Dendritic cell treated with granulocyte-macrophage colony-stimulating factor and Interleukin-4, amounts not matched to agents 40 ng/mL and 50 ng/mL, for 4 days (primary cell): ENCODE measurements at regions not wholly inside any gene's neighbourhood (a gene's known extent, or its start where the extent isn't known, plus 50 kb on each side); places are given as distances from the start of the nearest gene placed in this dataset.

Experiments used
- H3K27ac Mint-ChIP-seq: one replicate; pipeline ENCODE4 v1.8.0; 2022; ENCODE audit warnings: mild to moderate bottlenecking, mixed read lengths
- H3K27me3 Mint-ChIP-seq: one replicate; pipeline ENCODE4 v1.8.0; 2022; ENCODE audit warnings: mild to moderate bottlenecking, mixed read lengths
- H3K36me3 Mint-ChIP-seq: one replicate; pipeline ENCODE4 v1.8.0; 2022; ENCODE audit warnings: low read depth, mixed read lengths
- H3K4me1 Mint-ChIP-seq: one replicate; pipeline ENCODE4 v1.8.0; 2022; ENCODE audit warnings: low read depth, mixed read lengths
- H3K4me3 Mint-ChIP-seq: one replicate; pipeline ENCODE4 v1.8.0; 2022; ENCODE audit warnings: mild to moderate bottlenecking, moderate library complexity, mixed read lengths
- H3K9me3 Mint-ChIP-seq: one replicate; pipeline ENCODE4 v1.8.0; 2022; ENCODE audit warnings: mixed read lengths
- intact Hi-C: fragments of 100-400 bp; cut with micrococcal nuclease; formaldehyde crosslinking; loops from one replicate; pipeline ENCODE4 v1.15.0; 2022

DNA sequence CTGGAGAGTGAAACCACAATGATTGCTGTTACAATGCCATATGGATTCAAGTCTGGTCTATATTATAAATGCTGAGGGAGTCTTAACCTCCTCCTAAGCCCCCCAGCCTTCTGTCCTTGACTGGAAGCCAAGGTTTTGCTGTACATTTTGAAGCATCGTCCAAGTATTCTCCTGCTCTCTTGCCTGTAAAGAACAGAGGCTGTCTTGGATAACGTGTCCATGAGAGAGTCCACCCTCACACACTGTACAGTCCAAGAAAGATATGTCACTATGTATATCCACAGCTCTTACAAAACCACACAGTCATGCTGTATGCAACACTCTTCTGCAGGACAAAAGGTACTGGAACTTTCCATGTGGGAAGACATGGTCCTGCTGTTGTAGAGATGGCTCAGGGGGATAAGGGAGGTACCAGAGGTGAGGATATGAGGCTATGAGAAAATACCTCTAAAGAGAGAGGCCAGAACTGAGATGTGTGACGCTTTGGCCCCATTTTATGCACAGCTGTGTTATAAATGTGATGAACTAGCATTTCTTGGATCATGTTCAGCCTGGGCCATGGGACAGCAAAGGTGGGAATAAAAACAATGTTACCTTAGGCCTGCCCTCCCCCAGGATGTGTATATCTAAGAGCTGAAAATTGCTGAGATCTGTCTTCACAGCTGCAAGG is 678.6 kb downstream of the IQCM start:
- Mint-ChIP-seq H3K9me3 (peaks cover 22% of the 10 kb centered on the region), H3K27ac (no peak overlapping the region), H3K4me3 (no peak overlapping the region), H3K4me1 (no peaks in the 10 kb centered on the region), H3K36me3 (no peaks in the 10 kb centered on the region), H3K27me3 (no peaks in the 10 kb centered on the region)
- intact Hi-C loops: no loop called here

DNA sequence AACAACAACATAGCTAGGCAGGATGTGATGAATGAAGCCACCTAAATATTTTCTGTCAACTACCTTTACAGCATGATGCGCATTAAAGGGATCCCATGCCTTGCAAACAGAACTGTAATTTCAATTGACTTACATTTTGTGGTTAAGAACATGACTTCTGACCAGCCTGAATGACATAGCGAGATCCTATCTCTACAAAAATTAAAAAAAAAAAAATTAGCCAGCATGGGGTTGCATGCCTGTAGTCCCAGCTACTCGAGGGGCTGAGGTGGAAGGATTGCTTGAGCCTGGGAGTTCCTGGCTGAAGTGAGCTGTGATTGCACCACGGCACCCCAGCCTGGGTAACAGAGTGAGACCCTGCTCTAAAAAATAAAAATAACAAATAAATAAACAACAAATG is 680.6 kb downstream of the IQCM start:
- H3K36me3 Mint-ChIP-seq: no peaks in the 10 kb centered on the region
- no peak overlapping the region for H3K27ac Mint-ChIP-seq
- H3K4me1 Mint-ChIP-seq: no peaks in the 10 kb centered on the region
- no peak overlapping the region for H3K4me3 Mint-ChIP-seq
- intact Hi-C loops: no loop called here
- peaks cover 23% of the 10 kb centered on the region for H3K9me3 Mint-ChIP-seq
- no peaks in the 10 kb centered on the region for H3K27me3 Mint-ChIP-seq

DNA sequence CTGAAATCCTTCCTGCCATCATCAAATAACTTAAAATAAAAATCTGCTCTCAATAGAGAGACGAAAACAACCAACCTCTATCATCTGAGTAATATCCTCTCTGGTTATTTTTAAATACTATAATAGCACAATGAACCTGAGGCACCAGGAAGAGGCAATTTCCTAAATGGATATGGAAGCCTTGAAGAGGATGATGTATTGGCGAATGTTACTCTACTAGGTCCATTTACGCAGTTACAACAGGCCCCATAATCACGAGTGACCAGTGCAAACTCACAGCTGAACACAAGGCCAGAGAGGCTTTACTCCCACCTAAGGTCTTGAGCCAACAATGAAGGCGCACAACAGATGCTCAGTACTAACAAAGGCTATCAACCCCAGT is 678.8 kb upstream of the NR3C2 start:
- H3K36me3 Mint-ChIP-seq: no peaks in the 10 kb centered on the region
- no peak overlapping the region for H3K4me3 Mint-ChIP-seq
- H3K27me3 Mint-ChIP-seq: no peaks in the 10 kb centered on the region
- H3K27ac Mint-ChIP-seq: no peak overlapping the region
- intact Hi-C loops: no loop called here
- H3K4me1 Mint-ChIP-seq: no peaks in the 10 kb centered on the region
- H3K9me3 Mint-ChIP-seq: no peaks in the 10 kb centered on the region

DNA sequence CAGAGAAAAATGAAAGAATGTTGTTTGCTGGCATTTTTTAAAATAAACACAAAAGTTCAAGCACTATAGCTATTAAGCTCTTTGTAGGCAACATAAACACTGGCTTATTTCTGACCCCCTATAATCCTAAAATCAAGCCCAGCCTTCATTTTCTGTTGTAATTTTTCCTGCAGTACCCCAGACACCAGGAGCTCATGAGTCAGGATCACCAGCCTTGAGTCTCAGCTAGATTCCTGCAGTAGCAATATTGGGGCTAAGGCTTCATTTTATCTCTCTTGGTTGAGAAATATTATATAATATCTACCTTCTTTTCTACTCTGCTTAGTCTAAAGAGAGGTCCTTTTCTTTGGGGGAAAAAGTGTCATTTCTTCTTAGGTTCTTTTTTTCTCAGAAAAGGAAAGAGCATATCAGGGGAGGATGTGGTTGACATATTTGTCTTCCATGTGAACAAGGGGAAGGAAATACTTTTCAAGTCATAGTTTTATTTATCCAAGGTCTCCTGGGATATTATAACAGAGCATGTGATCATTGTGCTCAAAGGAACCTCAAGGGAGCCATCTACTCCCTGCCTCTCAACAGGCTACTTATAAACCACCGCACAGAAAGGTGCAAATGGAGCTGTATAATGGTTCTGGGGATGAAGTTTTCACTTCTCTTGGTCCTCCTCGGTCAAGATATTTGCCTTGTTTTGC is 678.3 kb upstream of the NR3C2 start:
- no peaks in the 10 kb centered on the region for H3K27me3 Mint-ChIP-seq
- no peaks in the 10 kb centered on the region for H3K4me1 Mint-ChIP-seq
- no peak overlapping the region for H3K27ac Mint-ChIP-seq
- H3K36me3 Mint-ChIP-seq: no peaks in the 10 kb centered on the region
- intact Hi-C loops: no loop called here
- no peaks in the 10 kb centered on the region for H3K9me3 Mint-ChIP-seq
- no peak overlapping the region for H3K4me3 Mint-ChIP-seq

DNA sequence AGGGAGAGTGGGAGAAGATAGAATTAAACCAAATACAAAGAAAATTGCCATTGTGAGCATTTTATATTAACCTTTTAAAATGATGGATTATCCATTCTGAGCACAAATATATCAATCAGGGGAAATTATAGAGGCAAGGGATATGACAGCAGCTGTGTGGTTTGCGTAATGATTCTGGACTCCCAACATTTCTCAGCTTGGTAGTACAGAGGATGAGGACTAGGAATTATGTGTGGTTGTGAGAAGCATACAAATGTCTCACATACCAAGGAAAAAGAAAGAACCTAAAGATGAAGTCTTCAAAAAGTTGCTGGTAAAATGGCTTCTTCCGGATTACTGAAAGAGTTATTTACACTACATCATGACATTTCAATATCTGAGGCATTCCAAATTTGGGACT is 674.6 kb upstream of the NR3C2 start:
- Mint-ChIP-seq H3K36me3 (no peaks in the 10 kb centered on the region), H3K9me3 (no peaks in the 10 kb centered on the region), H3K4me3 (no peak overlapping the region), H3K27me3 (no peaks in the 10 kb centered on the region), H3K27ac (no peak overlapping the region), H3K4me1 (no peaks in the 10 kb centered on the region)
- intact Hi-C loops: no loop called here

DNA sequence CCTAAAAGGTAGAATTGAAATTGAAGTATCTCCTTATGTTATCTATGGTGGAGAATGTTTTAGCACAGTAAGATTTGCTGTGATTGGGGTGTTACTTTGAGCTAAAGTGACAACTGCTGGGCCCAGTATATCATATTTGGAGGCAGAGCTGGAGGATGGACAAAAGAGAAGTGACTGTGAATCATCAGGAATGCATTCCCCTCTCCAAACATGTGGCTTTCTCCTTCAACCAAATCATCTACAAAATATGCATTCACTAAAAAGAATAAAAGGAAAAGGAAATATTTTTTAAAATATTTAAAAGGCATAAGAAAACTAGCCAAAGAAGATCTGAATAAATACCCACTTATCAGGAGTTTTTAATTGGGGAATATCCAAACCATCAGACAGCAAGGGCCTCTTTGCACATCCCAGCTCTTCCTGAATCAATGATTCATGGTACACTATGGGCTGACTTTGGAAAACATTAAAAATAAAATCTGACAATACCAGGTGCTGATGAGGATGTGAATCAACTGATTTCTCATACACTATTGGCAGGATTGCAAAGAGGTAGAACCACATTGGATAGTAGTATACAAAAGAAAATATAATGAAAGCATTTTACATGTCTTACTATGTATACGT is 671.7 kb upstream of the NR3C2 start:
- H3K4me1 Mint-ChIP-seq: no peaks in the 10 kb centered on the region
- intact Hi-C loops: no loop called here
- H3K9me3 Mint-ChIP-seq: no peaks in the 10 kb centered on the region
- no peaks in the 10 kb centered on the region for H3K36me3 Mint-ChIP-seq
- H3K27me3 Mint-ChIP-seq: no peaks in the 10 kb centered on the region
- no peak overlapping the region for H3K27ac Mint-ChIP-seq
- no peak overlapping the region for H3K4me3 Mint-ChIP-seq

DNA sequence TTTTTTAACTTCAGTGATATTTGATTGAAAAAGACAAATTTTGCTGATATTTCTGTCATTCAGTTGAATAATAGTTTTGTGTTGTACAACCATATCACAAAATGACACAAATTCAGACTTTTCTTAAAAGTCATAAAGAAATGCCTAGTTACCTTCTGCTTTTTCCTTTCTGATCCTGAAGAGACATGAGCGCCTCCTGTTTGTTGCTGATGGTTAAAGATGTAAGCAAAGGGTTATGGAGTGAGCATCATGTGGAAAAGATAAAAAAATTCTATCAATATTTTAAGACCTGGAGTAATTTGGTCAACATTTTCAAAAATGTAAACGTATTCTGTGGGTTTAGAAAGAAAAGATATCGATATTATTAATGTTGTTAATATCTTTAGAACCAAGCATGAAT is 669.9 kb upstream of the NR3C2 start:
- Mint-ChIP-seq H3K9me3 (no peaks in the 10 kb centered on the region), H3K4me3 (no peak overlapping the region), H3K4me1 (no peaks in the 10 kb centered on the region), H3K27ac (no peak overlapping the region), H3K27me3 (no peaks in the 10 kb centered on the region), H3K36me3 (no peaks in the 10 kb centered on the region)
- intact Hi-C loops: no loop called here

DNA sequence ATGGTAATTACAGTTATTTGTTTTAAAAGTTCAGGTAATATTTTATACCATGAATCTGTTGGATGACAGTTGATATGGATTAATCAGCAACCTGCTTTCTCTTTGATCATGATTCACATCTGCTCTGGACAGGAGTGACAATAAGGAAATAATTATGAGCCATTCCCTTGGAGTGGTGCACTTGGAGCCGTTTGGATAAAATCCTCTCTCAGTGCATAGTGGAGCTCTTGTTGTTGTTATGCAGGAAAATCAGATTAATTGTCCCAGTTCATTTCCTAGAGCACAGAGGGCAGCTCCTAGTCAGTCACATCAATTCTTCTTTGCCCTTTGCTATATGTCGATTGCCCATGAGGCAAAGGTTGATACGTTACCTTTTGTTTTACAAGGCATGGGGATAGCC is 668.3 kb upstream of the NR3C2 start:
- H3K27ac Mint-ChIP-seq: no peak overlapping the region
- H3K36me3 Mint-ChIP-seq: no peaks in the 10 kb centered on the region
- H3K4me1 Mint-ChIP-seq: no peaks in the 10 kb centered on the region
- no peaks in the 10 kb centered on the region for H3K27me3 Mint-ChIP-seq
- intact Hi-C loops: no loop called here
- H3K4me3 Mint-ChIP-seq: no peak overlapping the region
- H3K9me3 Mint-ChIP-seq: no peaks in the 10 kb centered on the region

DNA sequence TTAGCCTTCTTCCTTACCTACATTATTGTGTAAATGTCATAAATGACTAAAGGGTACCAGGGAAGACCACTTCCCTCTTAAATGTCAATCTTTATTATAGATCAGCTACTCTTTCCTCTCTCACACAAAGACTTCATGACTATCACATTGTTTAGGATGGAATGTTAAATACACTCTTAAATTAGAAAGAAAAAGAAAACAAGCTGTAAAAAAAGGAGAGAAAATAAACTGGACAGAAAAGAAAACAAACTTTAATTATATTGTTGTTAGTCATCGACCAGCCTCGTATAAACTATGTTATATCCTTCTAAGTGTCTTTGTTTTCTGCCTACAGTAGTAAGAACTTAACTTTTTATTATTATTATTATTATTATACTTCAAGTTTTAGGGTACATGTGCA is 666.4 kb upstream of the NR3C2 start:
- Mint-ChIP-seq H3K27me3 (no peaks in the 10 kb centered on the region), H3K27ac (no peak overlapping the region), H3K4me1 (no peaks in the 10 kb centered on the region), H3K36me3 (no peaks in the 10 kb centered on the region), H3K4me3 (no peak overlapping the region), H3K9me3 (no peaks in the 10 kb centered on the region)
- intact Hi-C loops: no loop called here

DNA sequence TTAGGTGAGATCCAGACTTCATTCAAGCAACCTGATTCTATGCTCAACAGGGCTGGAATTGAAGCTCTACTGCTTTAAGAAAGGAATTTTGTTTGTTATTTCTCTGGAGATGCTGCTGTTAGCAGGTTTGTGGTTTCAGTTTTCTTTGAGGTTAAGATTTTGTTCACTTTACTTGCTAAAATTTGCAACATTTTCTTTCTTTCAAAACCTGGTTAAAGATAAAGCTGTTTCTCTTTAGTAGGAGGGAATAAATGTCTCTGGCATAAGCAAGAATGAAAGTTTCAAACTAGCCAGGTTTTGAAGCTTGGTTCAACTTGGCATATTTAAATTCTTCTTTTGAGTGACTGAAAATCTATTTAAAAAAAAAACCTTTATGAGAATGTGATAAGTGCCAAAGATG is 660.6 kb upstream of the NR3C2 start:
- Mint-ChIP-seq H3K4me1 (no peaks in the 10 kb centered on the region), H3K4me3 (no peak overlapping the region), H3K27ac (no peak overlapping the region), H3K27me3 (no peaks in the 10 kb centered on the region), H3K9me3 (peaks cover 24% of the 10 kb centered on the region), H3K36me3 (no peaks in the 10 kb centered on the region)
- intact Hi-C loops: no loop called here

DNA sequence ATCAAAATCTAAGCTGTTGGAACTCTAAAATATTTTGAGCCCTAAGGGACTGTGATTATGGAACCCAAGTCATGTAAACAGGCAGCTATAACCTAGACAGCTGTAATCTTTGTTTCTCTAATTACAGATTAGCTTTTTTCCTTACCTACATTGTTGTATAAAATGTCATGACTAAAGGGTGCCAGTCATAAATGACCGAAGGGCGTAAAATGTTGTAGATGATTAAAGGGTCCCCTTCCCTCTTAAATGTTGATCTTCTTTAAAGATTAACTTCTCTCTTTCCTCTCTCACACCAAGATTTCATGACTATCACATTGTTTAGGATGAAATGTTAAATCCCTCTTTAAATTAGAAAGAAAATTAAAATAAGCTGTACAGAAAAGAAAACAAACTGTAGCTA is 659.4 kb upstream of the NR3C2 start:
- no peaks in the 10 kb centered on the region for H3K4me1 Mint-ChIP-seq
- H3K27ac Mint-ChIP-seq: no peak overlapping the region
- no peak overlapping the region for H3K4me3 Mint-ChIP-seq
- intact Hi-C loops: no loop called here
- no peaks in the 10 kb centered on the region for H3K27me3 Mint-ChIP-seq
- H3K36me3 Mint-ChIP-seq: no peaks in the 10 kb centered on the region
- H3K9me3 Mint-ChIP-seq: peaks cover 33% of the 10 kb centered on the region

DNA sequence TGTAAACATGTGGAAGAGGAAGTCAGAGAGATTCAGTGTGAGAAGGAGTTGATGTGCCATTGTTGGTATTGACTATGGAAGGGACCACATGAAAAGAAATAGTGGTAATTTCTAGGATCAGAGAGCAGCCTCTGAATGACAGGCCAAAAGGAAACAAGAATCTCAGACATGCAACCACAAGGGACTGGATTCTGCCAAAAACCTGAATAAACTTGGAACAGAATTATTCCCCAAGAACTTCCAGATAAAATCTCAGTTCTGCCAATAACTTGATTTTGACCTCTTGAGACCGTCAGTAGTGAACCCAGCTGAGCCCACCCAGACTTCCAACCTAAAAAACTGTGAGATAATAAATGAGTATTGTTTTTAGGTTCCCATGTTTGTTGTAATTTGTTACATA is 653.6 kb upstream of the NR3C2 start:
- no peaks in the 10 kb centered on the region for H3K27me3 Mint-ChIP-seq
- no peaks in the 10 kb centered on the region for H3K4me1 Mint-ChIP-seq
- H3K27ac Mint-ChIP-seq: no peak overlapping the region
- H3K4me3 Mint-ChIP-seq: no peak overlapping the region
- no peaks in the 10 kb centered on the region for H3K36me3 Mint-ChIP-seq
- intact Hi-C loops: no loop called here
- H3K9me3 Mint-ChIP-seq: peaks cover 72% of the 10 kb centered on the region

DNA sequence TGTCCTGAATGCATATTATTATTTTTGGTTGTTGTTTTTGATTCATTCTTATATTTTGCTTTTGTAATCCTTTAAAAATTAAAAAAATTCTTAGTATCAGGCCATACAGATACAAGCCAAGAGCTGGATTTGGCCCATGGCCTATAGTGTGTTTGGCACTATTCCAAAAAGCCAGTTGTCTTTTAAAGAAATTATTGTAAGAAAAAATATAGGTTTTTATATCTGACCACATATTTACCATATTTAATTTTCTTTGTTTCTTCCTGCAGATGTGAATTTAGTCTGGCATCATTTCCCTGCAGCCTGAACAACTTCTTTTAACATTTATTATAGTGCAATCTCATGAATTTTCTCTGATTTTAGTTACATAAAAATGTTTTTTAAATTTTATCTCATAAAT is 652.8 kb upstream of the NR3C2 start:
- Mint-ChIP-seq H3K27me3 (no peaks in the 10 kb centered on the region), H3K4me1 (no peaks in the 10 kb centered on the region), H3K4me3 (no peak overlapping the region), H3K27ac (no peak overlapping the region), H3K9me3 (peaks cover 72% of the 10 kb centered on the region), H3K36me3 (no peaks in the 10 kb centered on the region)
- intact Hi-C loops: no loop called here

DNA sequence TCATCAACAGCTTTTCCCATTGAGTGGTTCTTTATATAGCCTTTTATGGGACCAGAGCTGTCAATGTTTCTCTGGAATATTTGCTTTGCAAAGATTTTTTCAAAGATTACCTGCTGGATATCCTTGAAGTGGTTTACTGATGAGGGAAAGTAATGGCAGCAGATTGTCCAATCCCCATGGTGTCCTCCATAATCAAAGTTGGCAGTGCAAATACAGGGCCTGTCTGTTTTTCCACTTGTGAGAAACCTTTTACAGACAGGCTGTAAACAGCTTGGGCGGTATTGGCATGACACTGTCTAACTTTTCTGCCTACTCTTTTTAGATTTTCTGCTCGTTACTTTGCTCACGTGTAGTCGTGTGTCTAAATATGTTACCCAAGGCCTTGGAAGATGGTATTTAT is 641.9 kb upstream of the NR3C2 start:
- intact Hi-C loops: no loop called here
- no peaks in the 10 kb centered on the region for H3K27me3 Mint-ChIP-seq
- no peak overlapping the region for H3K27ac Mint-ChIP-seq
- H3K4me3 Mint-ChIP-seq: no peak overlapping the region
- no peaks in the 10 kb centered on the region for H3K36me3 Mint-ChIP-seq
- H3K9me3 Mint-ChIP-seq: peaks cover 15% of the 10 kb centered on the region
- no peaks in the 10 kb centered on the region for H3K4me1 Mint-ChIP-seq

DNA sequence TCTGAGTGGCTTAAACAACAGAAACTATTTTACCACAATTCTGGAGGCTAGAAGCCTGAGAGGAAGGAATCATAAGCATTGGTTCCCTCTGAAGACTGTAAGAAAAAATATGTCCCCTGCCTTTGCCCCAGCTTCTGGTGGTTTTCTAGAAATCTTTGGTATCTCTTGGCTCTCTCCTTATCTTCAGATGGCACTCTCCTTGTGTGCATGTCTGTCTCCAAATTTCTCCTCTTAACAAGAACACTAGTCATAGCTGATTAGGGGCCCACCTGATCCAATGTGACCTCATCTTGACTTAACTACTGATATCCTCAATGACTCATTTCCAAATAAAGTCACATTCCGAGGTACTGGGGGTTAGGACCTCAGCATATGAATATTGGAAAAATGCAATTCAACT is 635.0 kb upstream of the NR3C2 start:
- no peak overlapping the region for H3K27ac Mint-ChIP-seq
- no peak overlapping the region for H3K4me3 Mint-ChIP-seq
- no peaks in the 10 kb centered on the region for H3K36me3 Mint-ChIP-seq
- no peaks in the 10 kb centered on the region for H3K4me1 Mint-ChIP-seq
- H3K9me3 Mint-ChIP-seq: peaks cover 38% of the 10 kb centered on the region
- intact Hi-C loops: no loop called here
- H3K27me3 Mint-ChIP-seq: no peaks in the 10 kb centered on the region
